AG04450 (cell line): ENCODE measurements at regions not wholly inside any gene's neighbourhood (a gene's known extent, or its start where the extent isn't known, plus 50 kb on each side); places are given as distances from the start of the nearest gene placed in this dataset.

Experiments used
- CTCF ChIA-PET: fragments of 300-600, 350-600 bp; formaldehyde crosslinking; extraction: SDS; loops from one replicate; lab custom pipeline; 2022; ENCODE audit warnings: antibody characterized with exemption, inconsistent platforms; lab: Charles Lee
- POLR2A ChIA-PET: fragments of 350-600 bp; formaldehyde crosslinking; extraction: SDS; loops from one replicate; lab custom pipeline; 2021; ENCODE audit warnings: antibody characterized with exemption, inconsistent platforms; lab: Yijun Ruan, JAX
- DNase-seq: peaks from one replicate; pipeline ENCODE4 v3.0.0-alpha.2; 2011; ENCODE audit warnings: low read depth, low spot score
- H3K27ac ChIP-seq: one replicate; pipeline ENCODE4 v1.5.1; 2012; ENCODE audit warnings: low read depth, low read length, control low read depth
- H3K27me3 ChIP-seq: one replicate; pipeline ENCODE4 v1.6.0; 2012; ENCODE audit warnings: low read length; ENCODE audit not compliant: control insufficient read depth, insufficient read depth
- H3K4me3 ChIP-seq: 2 replicates; pipeline ENCODE4 v1.5.1; 2011; ENCODE audit warnings: mild to moderate bottlenecking, low read depth, low read length, control low read depth
- H3K9me3 ChIP-seq: 2 replicates; pipeline ENCODE4 v1.5.1; 2012; ENCODE audit warnings: low read length; ENCODE audit not compliant: control insufficient read depth, insufficient read depth
- TF ChIP-seq, protein P1 (sequence below): IDR thresholded peaks from 2 replicates; pipeline ENCODE4 v1.5.1; 2011; ENCODE audit warnings: low read depth, low read length, control low read depth, inconsistent platforms

DNA sequence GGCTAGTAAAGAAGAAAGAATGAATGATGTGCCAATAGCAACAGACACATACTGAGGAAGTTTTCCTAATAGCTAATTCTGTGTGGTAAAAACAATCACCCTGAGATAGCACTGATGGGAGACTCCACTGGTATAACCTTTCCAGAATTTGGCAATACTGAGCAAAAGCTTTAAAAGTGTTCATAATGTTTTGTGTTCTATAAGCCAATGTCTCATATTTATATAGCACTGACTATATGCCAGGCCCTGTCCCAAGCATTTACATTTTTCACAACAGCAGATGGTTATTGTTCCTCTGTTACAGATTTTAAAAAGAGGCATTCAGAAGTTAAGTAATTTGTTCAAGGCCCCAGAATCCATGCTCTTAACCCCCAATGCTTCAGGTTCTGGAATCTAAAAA is 108.0 kb upstream of the DST start:
- Histone ChIP-seq H3K27me3 (no peaks in the 10 kb centered on the region), H3K4me3 (no peak overlapping the region), H3K27ac (no peak overlapping the region), H3K9me3 (no peaks in the 10 kb centered on the region)
- TF ChIP-seq, protein P1, sequence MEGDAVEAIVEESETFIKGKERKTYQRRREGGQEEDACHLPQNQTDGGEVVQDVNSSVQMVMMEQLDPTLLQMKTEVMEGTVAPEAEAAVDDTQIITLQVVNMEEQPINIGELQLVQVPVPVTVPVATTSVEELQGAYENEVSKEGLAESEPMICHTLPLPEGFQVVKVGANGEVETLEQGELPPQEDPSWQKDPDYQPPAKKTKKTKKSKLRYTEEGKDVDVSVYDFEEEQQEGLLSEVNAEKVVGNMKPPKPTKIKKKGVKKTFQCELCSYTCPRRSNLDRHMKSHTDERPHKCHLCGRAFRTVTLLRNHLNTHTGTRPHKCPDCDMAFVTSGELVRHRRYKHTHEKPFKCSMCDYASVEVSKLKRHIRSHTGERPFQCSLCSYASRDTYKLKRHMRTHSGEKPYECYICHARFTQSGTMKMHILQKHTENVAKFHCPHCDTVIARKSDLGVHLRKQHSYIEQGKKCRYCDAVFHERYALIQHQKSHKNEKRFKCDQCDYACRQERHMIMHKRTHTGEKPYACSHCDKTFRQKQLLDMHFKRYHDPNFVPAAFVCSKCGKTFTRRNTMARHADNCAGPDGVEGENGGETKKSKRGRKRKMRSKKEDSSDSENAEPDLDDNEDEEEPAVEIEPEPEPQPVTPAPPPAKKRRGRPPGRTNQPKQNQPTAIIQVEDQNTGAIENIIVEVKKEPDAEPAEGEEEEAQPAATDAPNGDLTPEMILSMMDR, result no peak
- no peak for DNase-seq
- ChIA-PET CTCF (interaction anchor here (1.5 kb wide), 1 partner anchor 113 kb away, joined by 5 read pairs; no protein-coding TSS in a partner anchor), POLR2A (no interaction called here)

DNA sequence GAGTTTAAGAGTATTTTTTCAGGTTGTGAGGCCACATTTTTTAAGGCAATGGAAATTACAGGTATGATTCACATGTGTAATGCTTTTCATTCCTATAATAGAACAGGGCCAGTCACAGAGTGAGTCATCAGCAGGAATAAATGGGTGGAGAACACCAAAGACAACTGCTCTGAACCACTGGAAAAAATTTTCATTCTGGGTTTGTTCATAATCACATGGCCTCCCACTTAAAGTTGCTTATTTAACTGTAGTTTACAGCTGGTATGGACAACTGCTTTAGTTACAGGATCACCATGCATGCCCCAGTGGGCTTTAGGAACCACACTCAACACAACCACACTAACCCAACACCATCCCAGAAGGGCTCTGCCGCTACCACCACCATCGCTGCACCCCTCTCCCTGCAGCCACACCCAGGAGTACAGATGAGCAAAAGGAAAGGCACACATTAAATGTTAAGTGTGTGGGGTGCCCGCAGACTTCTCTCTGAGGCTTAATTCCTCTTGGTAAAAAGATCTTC is 107.0 kb upstream of the DST start:
- POLR2A ChIA-PET, result no interaction called here
- H3K4me3 ChIP-seq, result no peak overlapping the region
- H3K27me3 ChIP-seq, result no peaks in the 10 kb centered on the region
- H3K9me3 ChIP-seq, result no peaks in the 10 kb centered on the region
- H3K27ac ChIP-seq, result peak overlapping the region; percentile 58
- CTCF ChIA-PET, result interaction anchor here (0.6 kb wide), 1 partner anchor 89 kb away, joined by 5 read pairs; no protein-coding TSS in a partner anchor
- no peak for DNase-seq
- TF ChIP-seq, protein P1, result no peak

DNA sequence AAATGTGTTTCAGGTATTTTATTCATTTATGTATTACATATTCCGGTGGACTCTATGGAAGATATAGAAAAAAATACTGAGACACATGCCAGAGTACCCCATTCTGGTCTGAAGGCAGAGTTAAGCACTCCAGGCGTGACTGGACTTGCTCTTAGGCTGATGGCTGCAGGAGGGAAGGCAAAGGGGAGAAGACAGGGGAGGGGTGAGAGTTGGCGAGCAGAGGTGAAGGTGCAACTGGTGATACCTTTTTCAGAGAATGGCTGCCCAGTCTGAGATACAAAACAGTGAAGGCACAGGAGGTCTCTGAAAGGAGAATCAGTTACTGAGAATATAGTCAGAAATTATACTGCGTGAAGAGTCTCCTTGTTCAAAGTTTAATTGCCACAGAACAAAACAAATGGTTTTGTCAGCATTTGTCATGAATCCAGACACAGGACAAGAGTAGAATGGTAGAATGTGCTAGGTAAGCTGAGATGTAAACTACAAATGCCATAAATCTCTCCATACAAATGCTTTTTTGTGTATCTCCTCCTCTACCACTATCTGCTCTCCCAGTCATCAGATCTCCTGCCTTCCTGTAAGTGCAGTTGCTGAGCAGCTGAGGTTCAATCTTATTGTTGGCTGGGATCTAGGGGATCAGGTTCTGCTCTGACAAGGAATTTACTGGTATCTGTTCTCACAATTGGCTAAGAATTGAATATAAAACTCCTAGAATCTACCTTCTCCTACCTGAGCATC is 104.2 kb upstream of the DST start:
- DNase-seq, result no peak
- TF ChIP-seq, protein P1, result no peak
- H3K27ac ChIP-seq, result no peak overlapping the region
- CTCF ChIA-PET, result no interaction called here
- no peak overlapping the region for H3K4me3 ChIP-seq
- no peaks in the 10 kb centered on the region for H3K27me3 ChIP-seq
- POLR2A ChIA-PET, result no interaction called here
- no peaks in the 10 kb centered on the region for H3K9me3 ChIP-seq

DNA sequence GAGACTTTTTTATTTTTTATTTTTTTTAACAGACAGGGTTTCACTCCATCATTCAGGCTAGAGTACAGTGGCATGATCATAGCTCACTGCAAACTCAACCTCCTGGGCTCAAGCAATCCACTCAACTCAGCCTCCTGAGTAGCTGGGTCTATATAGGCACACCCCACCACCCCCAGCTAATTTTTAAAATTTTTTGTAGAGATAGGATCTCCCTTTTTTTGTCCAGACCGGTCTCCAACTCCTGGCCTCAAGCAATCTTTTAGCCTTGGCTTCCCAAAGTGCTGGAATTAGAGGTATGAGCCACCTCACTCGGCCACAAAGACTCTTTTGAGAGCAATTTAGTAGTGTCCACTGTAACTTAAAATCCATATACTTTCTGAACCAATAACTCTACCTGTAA is 103.3 kb upstream of the DST start:
- Histone ChIP-seq H3K27ac (no peak overlapping the region), H3K4me3 (no peak overlapping the region), H3K27me3 (no peaks in the 10 kb centered on the region), H3K9me3 (no peaks in the 10 kb centered on the region)
- TF ChIP-seq, protein P1, result no peak
- CTCF ChIA-PET, result interaction anchor here (2.1 kb wide), 1 partner anchor 105 kb away, joined by 7 read pairs; no protein-coding TSS in a partner anchor
- POLR2A ChIA-PET, result no interaction called here
- no peak for DNase-seq

DNA sequence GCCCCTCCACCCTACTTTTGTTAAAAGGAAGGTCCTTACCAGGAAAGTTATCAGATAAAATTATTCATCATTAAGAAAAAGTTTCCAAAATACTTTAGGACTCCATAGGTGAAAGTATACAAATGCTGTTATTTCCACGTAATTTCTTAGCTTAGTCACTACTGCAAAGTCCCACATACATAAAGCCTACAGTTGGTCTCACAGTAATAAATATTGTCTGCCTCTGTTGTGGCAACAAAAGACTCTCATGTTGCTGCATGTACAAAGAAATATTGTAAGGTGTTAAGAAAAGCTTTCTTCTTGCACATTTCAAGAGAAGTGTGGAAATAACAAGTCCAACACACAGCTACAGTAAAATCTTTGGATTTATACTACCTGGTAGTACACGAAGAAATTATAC is 102.4 kb upstream of the DST start:
- POLR2A ChIA-PET, result no interaction called here
- CTCF ChIA-PET, result interaction anchor here (0.8 to 2.1 kb wide), 3 partner anchors 13 to 106 kb away, joined by 4 to 7 read pairs (median 6); no protein-coding TSS in a partner anchor

More for the DNA sequence above, 102.4 kb upstream of the DST start:
- no peak for DNase-seq
- no peaks in the 10 kb centered on the region for H3K9me3 ChIP-seq
- no peak overlapping the region for H3K4me3 ChIP-seq
- H3K27me3 ChIP-seq, result no peaks in the 10 kb centered on the region
- TF ChIP-seq, protein P1, result no peak
- H3K27ac ChIP-seq, result no peak overlapping the region
